BLaER1 (cell line): ENCODE measurements at regions not wholly inside any gene's neighbourhood (a gene's known extent, or its start where the extent isn't known, plus 50 kb on each side); places are given as distances from the start of the nearest gene placed in this dataset.

Experiments used
- H3K27ac ChIP-seq: shearing (Covaris generic); formaldehyde crosslinking; 2 replicates; pipeline ENCODE4 v1.8.1; 2022
- H3K27me3 ChIP-seq: shearing (Covaris generic); formaldehyde crosslinking; 2 replicates; pipeline ENCODE4 v1.8.1; 2022
- H3K36me3 ChIP-seq: shearing (Covaris generic); formaldehyde crosslinking; 2 replicates; pipeline ENCODE4 v1.8.1; 2022
- H3K4me1 ChIP-seq: shearing (Covaris generic); formaldehyde crosslinking; 2 replicates; pipeline ENCODE4 v1.8.1; 2022
- H3K4me2 ChIP-seq: shearing (Covaris generic); formaldehyde crosslinking; 2 replicates; pipeline ENCODE4 v1.8.1; 2022
- H3K4me3 ChIP-seq: shearing (Covaris generic); formaldehyde crosslinking; 2 replicates; pipeline ENCODE4 v1.8.1; 2022
- H3K9ac ChIP-seq: shearing (Covaris generic); formaldehyde crosslinking; 2 replicates; pipeline ENCODE4 v1.8.1; 2022
- H3K9me3 ChIP-seq: shearing (Covaris generic); formaldehyde crosslinking; 2 replicates; pipeline ENCODE4 v1.8.1; 2022
- H4K20me1 ChIP-seq: shearing (Covaris generic); formaldehyde crosslinking; 2 replicates; pipeline ENCODE4 v1.8.1; 2022
- Cebpa-rat ChIP-seq: shearing (Covaris generic); IDR thresholded peaks from 2 replicates; pipeline ENCODE4 v1.8.1; 2022

GRCh38 chr10:16259726-16260125 lies 177.1 kb upstream of the PTER start:
- no peak overlapping the region for H3K9ac ChIP-seq
- H3K9me3 ChIP-seq = no peaks in the 10 kb centered on the region
- no peaks in the 10 kb centered on the region for H3K4me1 ChIP-seq
- TF ChIP-seq Cebpa-rat = no peak
- no peak overlapping the region for H3K4me2 ChIP-seq
- no peaks in the 10 kb centered on the region for H4K20me1 ChIP-seq
- H3K27me3 ChIP-seq = no peaks in the 10 kb centered on the region
- no peak overlapping the region for H3K27ac ChIP-seq
- no peak overlapping the region for H3K4me3 ChIP-seq
- H3K36me3 ChIP-seq = no peaks in the 10 kb centered on the region

- no peak overlapping the region for H3K9ac ChIP-seq
- H3K4me1 ChIP-seq = no peaks in the 10 kb centered on the region
- no peak overlapping the region for H3K4me3 ChIP-seq
- no peaks in the 10 kb centered on the region for H3K36me3 ChIP-seq
- H4K20me1 ChIP-seq = no peaks in the 10 kb centered on the region
- TF ChIP-seq Cebpa-rat = no peak
- no peak overlapping the region for H3K4me2 ChIP-seq
- no peaks in the 10 kb centered on the region for H3K27me3 ChIP-seq
- H3K27ac ChIP-seq = no peak overlapping the region
- H3K9me3 ChIP-seq = no peaks in the 10 kb centered on the region
These were observed 176.4 kb upstream of the PTER start for GRCh38 chr10:16260388-16260787.

GRCh38 chr10:16271571-16271970 lies 165.2 kb upstream of the PTER start:
- TF ChIP-seq Cebpa-rat = no peak
- H3K9ac ChIP-seq = no peak overlapping the region
- H3K4me3 ChIP-seq = no peak overlapping the region
- no peak overlapping the region for H3K27ac ChIP-seq
- no peaks in the 10 kb centered on the region for H3K27me3 ChIP-seq
- no peaks in the 10 kb centered on the region for H4K20me1 ChIP-seq
- H3K4me1 ChIP-seq = no peaks in the 10 kb centered on the region
- H3K9me3 ChIP-seq = 0 out of 2 replicates have a peak, but pooled peaks cover 3% of the 10 kb centered on the region
- H3K4me2 ChIP-seq = no peak overlapping the region
- H3K36me3 ChIP-seq = no peaks in the 10 kb centered on the region

GRCh38 chr10:16274911-16275310 lies 161.9 kb upstream of the PTER start:
- Histone ChIP-seq H3K4me3 (no peak overlapping the region), H3K9me3 (no peaks in the 10 kb centered on the region), H4K20me1 (no peaks in the 10 kb centered on the region), H3K36me3 (no peaks in the 10 kb centered on the region), H3K27ac (no peak overlapping the region), H3K4me2 (no peak overlapping the region), H3K27me3 (no peaks in the 10 kb centered on the region), H3K4me1 (no peaks in the 10 kb centered on the region), H3K9ac (no peak overlapping the region)
- TF ChIP-seq Cebpa-rat = no peak

DNA sequence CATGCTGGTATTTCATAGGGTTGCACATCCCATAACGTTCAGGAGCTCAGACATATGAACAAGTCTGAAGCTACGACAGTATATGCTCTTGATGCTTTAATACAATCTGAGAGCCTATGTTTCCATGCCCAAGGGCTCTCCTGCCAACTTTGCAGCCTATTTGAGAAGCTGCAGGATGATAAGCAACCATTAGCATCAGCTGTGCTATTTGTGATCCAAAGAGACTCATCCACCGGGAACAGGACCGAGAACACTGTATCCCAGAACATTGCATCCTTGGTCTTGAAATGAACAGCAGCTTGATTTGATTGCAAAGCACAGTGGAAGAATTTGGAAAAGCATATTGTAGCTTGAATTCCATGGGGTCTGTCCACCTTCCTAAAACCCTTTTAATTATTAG lies 156.2 kb upstream of the PTER start:
- Histone ChIP-seq H3K27me3 (no peaks in the 10 kb centered on the region), H3K4me1 (no peaks in the 10 kb centered on the region), H3K9me3 (no peaks in the 10 kb centered on the region), H3K27ac (no peak overlapping the region), H3K9ac (no peak overlapping the region), H3K4me3 (no peak overlapping the region), H3K4me2 (no peak overlapping the region), H4K20me1 (no peaks in the 10 kb centered on the region), H3K36me3 (no peaks in the 10 kb centered on the region)
- TF ChIP-seq Cebpa-rat = no peak

GRCh38 chr10:16292366-16292765 lies 144.4 kb upstream of the PTER start:
- Histone ChIP-seq H3K4me1 (no peaks in the 10 kb centered on the region), H3K9ac (no peak overlapping the region), H3K9me3 (no peaks in the 10 kb centered on the region), H3K27me3 (no peaks in the 10 kb centered on the region), H4K20me1 (no peaks in the 10 kb centered on the region), H3K4me3 (no peak overlapping the region), H3K36me3 (no peaks in the 10 kb centered on the region), H3K27ac (no peak overlapping the region), H3K4me2 (no peak overlapping the region)
- no peak for TF ChIP-seq Cebpa-rat

GRCh38 chr10:16297069-16297468 lies 139.7 kb upstream of the PTER start:
- H3K9ac ChIP-seq = no peak overlapping the region
- H4K20me1 ChIP-seq = no peaks in the 10 kb centered on the region
- no peaks in the 10 kb centered on the region for H3K4me1 ChIP-seq
- no peak overlapping the region for H3K27ac ChIP-seq
- no peaks in the 10 kb centered on the region for H3K27me3 ChIP-seq
- TF ChIP-seq Cebpa-rat = no peak
- no peaks in the 10 kb centered on the region for H3K36me3 ChIP-seq
- no peak overlapping the region for H3K4me2 ChIP-seq
- H3K9me3 ChIP-seq = no peaks in the 10 kb centered on the region
- no peak overlapping the region for H3K4me3 ChIP-seq

DNA sequence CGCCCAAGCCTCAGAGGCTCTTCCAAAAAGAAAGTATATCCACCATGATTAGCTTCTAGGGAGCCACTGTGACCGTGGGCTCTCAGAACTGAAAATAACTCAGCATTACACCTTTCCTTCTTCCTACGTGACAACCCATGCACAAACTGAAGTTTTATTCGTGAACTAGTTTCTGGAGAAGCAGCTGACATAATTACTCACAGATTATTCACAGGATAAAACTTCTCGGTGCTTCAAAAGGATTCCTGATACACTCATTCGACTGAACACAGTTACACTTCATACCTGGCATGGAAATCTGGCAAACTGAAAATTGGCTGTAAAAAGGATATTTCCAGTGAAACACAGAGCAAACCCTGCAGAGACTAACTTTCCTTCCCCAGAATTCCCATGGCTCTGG lies 139.2 kb upstream of the PTER start:
- H3K4me3 ChIP-seq = no peak overlapping the region

DNA sequence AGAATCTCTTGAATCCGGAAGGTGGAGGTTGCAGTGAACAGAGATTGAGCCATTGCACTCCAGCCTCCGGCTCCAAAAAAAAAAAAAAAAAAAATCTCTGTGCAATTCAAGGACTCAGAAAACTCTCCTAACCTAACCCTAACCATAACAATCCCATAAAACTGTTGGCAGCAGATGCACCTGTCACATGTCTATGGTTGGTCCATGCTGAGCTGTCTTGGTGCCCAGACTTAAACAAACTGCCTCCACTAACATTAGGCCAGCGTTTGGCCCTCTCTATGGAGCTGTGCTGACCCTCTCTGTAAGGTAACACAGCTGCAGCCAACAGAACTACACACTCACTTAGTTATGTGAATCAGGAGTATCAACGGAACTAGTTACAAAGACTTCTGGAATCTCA lies 132.5 kb upstream of the PTER start:
- TF ChIP-seq Cebpa-rat = no peak
- no peaks in the 10 kb centered on the region for H4K20me1 ChIP-seq
- no peaks in the 10 kb centered on the region for H3K4me1 ChIP-seq
- H3K27ac ChIP-seq = no peak overlapping the region
- H3K27me3 ChIP-seq = no peaks in the 10 kb centered on the region
- no peak overlapping the region for H3K4me3 ChIP-seq
- no peak overlapping the region for H3K4me2 ChIP-seq
- no peaks in the 10 kb centered on the region; the same call in 1 of the 2 replicates for H3K9me3 ChIP-seq
- H3K9ac ChIP-seq = no peak overlapping the region
- H3K36me3 ChIP-seq = no peaks in the 10 kb centered on the region

More for the DNA sequence above, 139.2 kb upstream of the PTER start:
- TF ChIP-seq Cebpa-rat = no peak
- Histone ChIP-seq H3K9ac (no peak overlapping the region), H3K4me2 (no peak overlapping the region), H3K4me1 (no peaks in the 10 kb centered on the region), H3K27me3 (no peaks in the 10 kb centered on the region), H3K27ac (no peak overlapping the region), H3K36me3 (no peaks in the 10 kb centered on the region), H3K9me3 (no peaks in the 10 kb centered on the region), H4K20me1 (no peaks in the 10 kb centered on the region)

GRCh38 chr10:16310440-16310839 lies 126.4 kb upstream of the PTER start:
- Histone ChIP-seq H3K9me3 (peaks cover 9% of the 10 kb centered on the region), H3K4me2 (no peak overlapping the region), H4K20me1 (no peaks in the 10 kb centered on the region), H3K9ac (no peak overlapping the region), H3K27ac (no peak overlapping the region), H3K4me3 (no peak overlapping the region), H3K4me1 (no peaks in the 10 kb centered on the region), H3K27me3 (no peaks in the 10 kb centered on the region), H3K36me3 (no peaks in the 10 kb centered on the region)
- no peak for TF ChIP-seq Cebpa-rat

- TF ChIP-seq Cebpa-rat = no peak
- no peaks in the 10 kb centered on the region for H3K4me1 ChIP-seq
These were observed 122.6 kb upstream of the PTER start for GRCh38 chr10:16314259-16314658.

More at GRCh38 chr10:16314259-16314658, 122.6 kb upstream of the PTER start:
- Histone ChIP-seq H3K4me3 (no peak overlapping the region), H3K9ac (no peak overlapping the region), H3K27me3 (no peaks in the 10 kb centered on the region), H3K36me3 (no peaks in the 10 kb centered on the region), H3K4me2 (no peak overlapping the region), H3K9me3 (peaks cover 9% of the 10 kb centered on the region), H3K27ac (no peak overlapping the region), H4K20me1 (no peaks in the 10 kb centered on the region)
